Stomach (tissue), 8 donors: ENCODE measurements at regions not wholly inside any gene's neighbourhood (a gene's known extent, or its start where the extent isn't known, plus 50 kb on each side); places are given as distances from the start of the nearest gene placed in this dataset.
A peak's percentile ranks its signal among the peaks of the same experiment; 100 is the strongest.

Experiments used
- DNase-seq, 2 donors: peaks; one replicate each; pipeline versions ENCODE4 v3.0.0 to v3.0.0-alpha.2; 2013 to 2019
- H3K27ac ChIP-seq, 5 donors: fragments of 200-600 bp in 4 of 5; sonication (generic) in 4 of 5; one replicate each; pipeline ENCODE4 v1.5.1; 2013 to 2019; ENCODE audit warnings: mild to moderate bottlenecking in 1 of 5, moderate library complexity in 1 of 5
- H3K27me3 ChIP-seq, 3 donors: fragments of 200-600 bp; sonication (generic); one replicate each; pipeline ENCODE4 v1.5.1; 2017 to 2019; ENCODE audit warnings: mixed run types in 1 of 3
- H3K36me3 ChIP-seq, 4 donors: fragments of 200-600 bp; sonication (generic); 1 replicate in 3 of 4; 2 replicates in 1 of 4; pipeline ENCODE4 v1.5.1; 2016 to 2019
- H3K4me1 ChIP-seq, 4 donors: fragments of 200-600 bp; sonication (generic); one replicate each; pipeline ENCODE4 v1.5.1; 2016 to 2019
- H3K4me3 ChIP-seq, 4 donors: fragments of 200-600 bp; sonication (generic) in 3 of 4; one replicate each; pipeline ENCODE4 v1.5.1; 2016 to 2019; ENCODE audit warnings: mild to moderate bottlenecking in 1 of 4
- H3K9me3 ChIP-seq, 4 donors: fragments of 200-600 bp; sonication (generic); one replicate each; pipeline ENCODE4 v1.5.1; 2016 to 2019
- CTCF ChIP-seq, 7 experiments: fragments of 450-650 bp in 4 of 7; fragments of 200-600 bp in 3 of 7; sonication (generic) in 3 of 7; IDR thresholded peaks; one replicate each; pipeline ENCODE4 v1.5.1; 2016 to 2019; ENCODE audit warnings: antibody characterized with exemption in 7 of 7, control low read depth in 2 of 7, mild to moderate bottlenecking in 1 of 7
- EP300 ChIP-seq: sonication (generic); formaldehyde crosslinking; IDR thresholded peaks from one replicate; pipeline ENCODE4 v1.6.1; 2017; ENCODE audit warnings: antibody characterized with exemption
- POLR2A ChIP-seq, 4 donors: fragments of 450-650 bp; IDR thresholded peaks; one replicate each; pipeline ENCODE4 v1.6.1; 2016; ENCODE audit warnings: antibody characterized with exemption in 4 of 4, control low read depth in 2 of 4, mild to moderate bottlenecking in 1 of 4, moderate library complexity in 1 of 4
- POLR2AphosphoS5 ChIP-seq, 3 donors: sonication (generic); formaldehyde crosslinking; IDR thresholded peaks; one replicate each; pipeline ENCODE4 v1.6.1; 2016; ENCODE audit warnings: antibody characterized with exemption in 3 of 3
- WGBS, 5 donors: extraction: QIAGEN DNeasy Blood & Tissue Kit in 3 of 5; methylation state at CpG; one replicate each; pipeline versions ENCODE4 v1.1.5 to v1.1.7; 2013 to 2018; 5-methylcytosine and 5-hydroxymethylcytosine counted together
- intact Hi-C: fragments of 100-400 bp; cut with DNase I; formaldehyde crosslinking; loops from one replicate; pipeline ENCODE4 v1.15.1; 2023; ENCODE audit warnings: low total_unique reads
- donor health status: healthy with polysubstance abuse.
- donor health status: Bipolar disorder and iron deficiency.
- donor health status: healthy.

GRCh38 chr6:41422161-41422560 is 86.8 kb downstream of the NCR2 start:
- WGBS, 5 donors = 28 to 47% (median 34%) methylated on average over 5 of the region's 5 CpGs
- Histone ChIP-seq H3K4me3 (no peak overlapping the region), H3K4me1 (peaks cover 18 to 45% (median 36%) of the 10 kb centered on the region in 4 donors), H3K27ac (peak overlapping the region in 1 of 5 donors; percentile 16), H3K27me3 (peaks cover 0 to 18% (median under 1%) of the 10 kb centered on the region in 3 donors), H3K36me3 (no peaks in the 10 kb centered on the region), H3K9me3 (peaks cover 4 to 10% (median 7%) of the 10 kb centered on the region in 4 donors)
- intact Hi-C loops = no loop called here
- DNase-seq = no peak
- TF ChIP-seq CTCF (IDR thresholded peaks at IDR 0.05) (no peak), POLR2AphosphoS5 (IDR thresholded peaks at IDR 0.05) (no peak), POLR2A (IDR thresholded peaks at IDR 0.05) (no peak), EP300 (no peak)

GRCh38 chr6:41423002-41423401 is 87.6 kb downstream of the NCR2 start:
- H3K27ac ChIP-seq = no peak overlapping the region
- no peak overlapping the region for H3K4me3 ChIP-seq
- intact Hi-C loops = no loop called here
- DNase-seq = no peak
- H3K27me3 ChIP-seq = peaks cover 0 to 23% (median 9%) of the 10 kb centered on the region in 3 donors
- peaks cover 26 to 44% (median 40%) of the 10 kb centered on the region in 4 donors for H3K4me1 ChIP-seq
- H3K9me3 ChIP-seq = peaks cover 4 to 10% (median 7%) of the 10 kb centered on the region in 4 donors
- no peaks in the 10 kb centered on the region for H3K36me3 ChIP-seq
- no peak for TF ChIP-seq EP300
- no peak for TF ChIP-seq POLR2A (IDR thresholded peaks at IDR 0.05)
- no peak for TF ChIP-seq CTCF (IDR thresholded peaks at IDR 0.05)
- TF ChIP-seq POLR2AphosphoS5 (IDR thresholded peaks at IDR 0.05) = no peak

- H3K4me3 ChIP-seq = no peak overlapping the region
- TF ChIP-seq POLR2A (IDR thresholded peaks at IDR 0.05) (no peak), CTCF (IDR thresholded peaks at IDR 0.05) (peak in 6 of 7 experiments; percentile 26 to 94 (median 90)), EP300 (no peak), POLR2AphosphoS5 (IDR thresholded peaks at IDR 0.05) (peak in 1 of 3 donors; percentile 70)
- peak overlapping the region in 4 of 5 donors; percentile 70 to 95 (median 88) for H3K27ac ChIP-seq
- peaks cover under 1 to 4% (median 3%) of the 10 kb centered on the region in 4 donors for H3K9me3 ChIP-seq
- WGBS, 5 donors = 5 to 12% (median 6%) methylated on average over 4 of the region's 4 CpGs
- peak; percentile 93 for DNase-seq
- H3K27me3 ChIP-seq = peaks cover 0 to 32% (median 14%) of the 10 kb centered on the region in 3 donors
- peaks cover 36 to 53% (median 49%) of the 10 kb centered on the region in 4 donors for H3K4me1 ChIP-seq
- intact Hi-C loops = no loop called here
- H3K36me3 ChIP-seq = no peaks in the 10 kb centered on the region
Measured at GRCh38 chr6:41424370-41425058, 89.1 kb downstream of the NCR2 start.

- Histone ChIP-seq H3K27me3 (peaks cover 0 to 32% (median 14%) of the 10 kb centered on the region in 3 donors), H3K36me3 (no peaks in the 10 kb centered on the region), H3K9me3 (no peaks in the 10 kb centered on the region), H3K4me1 (peaks cover 36 to 63% (median 54%) of the 10 kb centered on the region in 4 donors), H3K4me3 (no peak overlapping the region), H3K27ac (peak overlapping the region; percentile 87 to 95 (median 93))
- no peak for TF ChIP-seq EP300
- TF ChIP-seq POLR2A (IDR thresholded peaks at IDR 0.05) = no peak
- TF ChIP-seq CTCF (IDR thresholded peaks at IDR 0.05) = no peak
- TF ChIP-seq POLR2AphosphoS5 (IDR thresholded peaks at IDR 0.05) = no peak
- WGBS, 5 donors = 88 to 100% (median 97%) methylated on average over 1 of the region's 1 CpG
- intact Hi-C loops = no loop called here
- no peak for DNase-seq
Measured at GRCh38 chr6:41425511-41425910, 90.1 kb downstream of the NCR2 start.
